ENCODE measurements at regions not wholly inside any gene's neighbourhood (a gene's known extent, or its start where the extent isn't known, plus 50 kb on each side); places are given as distances from the start of the nearest gene placed in this dataset.

DNA sequence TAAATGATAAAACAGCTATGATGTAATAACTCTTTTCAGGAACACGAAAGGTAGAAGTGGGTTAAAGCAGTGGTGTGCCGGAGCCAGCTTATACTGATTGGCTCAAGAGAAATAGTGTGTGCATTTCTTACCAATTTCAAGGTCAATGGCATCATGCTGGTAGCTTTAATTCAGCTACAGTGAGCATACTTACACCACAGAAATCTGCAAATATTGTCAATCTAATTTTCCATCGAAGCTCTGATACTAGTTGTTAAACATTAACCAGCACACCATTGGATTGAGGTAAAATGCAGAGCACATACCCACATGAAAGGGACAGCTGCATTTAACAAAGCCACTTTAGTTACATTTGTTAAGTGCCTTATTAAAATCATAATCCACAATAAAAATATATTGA lies 225.7 kb downstream of the KCNC2 start:
- POLR2A ChIA-PET: no interaction called here
- no peak overlapping the region for H3K27ac ChIP-seq (ENCODE audit: control insufficient read depth, insufficient read depth)
- H3K4me2 ChIP-seq (ENCODE audit: control insufficient read depth, insufficient read depth): no peak overlapping the region
- DNase-seq (ENCODE audit: low read depth, low spot score) (no peak), ATAC-seq (no peak), FAIRE-seq (no peak)
- in situ Hi-C loops (cut with MboI) (no loop called here), intact Hi-C loops (cut with micrococcal nuclease; ENCODE audit: unreplicated experiment) (no loop called here)
- H3K4me1 ChIP-seq (ENCODE audit: control insufficient read depth, insufficient read depth, low read length): no peaks in the 10 kb centered on the region
- H2AFZ ChIP-seq (ENCODE audit: control insufficient read depth, low read depth, low read length): no peak overlapping the region
- no peak overlapping the region for H3K4me3 ChIP-seq
- no peaks in the 10 kb centered on the region for H4K20me1 ChIP-seq (ENCODE audit: control insufficient read depth, insufficient read depth)
- 7% methylated on average over 3 of the region's 3 CpGs for WGBS (ENCODE audit: insufficient coverage, insufficient replicate concordance, low lambda C conversion rate, missing lambda C conversion rate)
- no peaks in the 10 kb centered on the region for H3K79me2 ChIP-seq (ENCODE audit: control insufficient read depth, insufficient read depth, low read length)
- CTCF ChIA-PET: interaction anchor here (0.6 to 1.8 kb wide), 4 partner anchors 10 to 194 kb away, joined by 3 to 4 read pairs (median 4); no protein-coding TSS in a partner anchor
- H3K9me3 ChIP-seq (replicated peaks; ENCODE audit: control insufficient read depth, insufficient read depth, low read length): no peaks in the 10 kb centered on the region
- SMC1A ChIA-PET (ENCODE audit: uncharacterized antibody, unreplicated experiment): interaction anchor here (0.7 to 4.5 kb wide), 7 partner anchors 7 to 41 kb away, joined by 3 to 16 read pairs (median 4); no protein-coding TSS in a partner anchor
- H3K27me3 ChIP-seq (replicated peaks in 1 of 2; ENCODE audit: control insufficient read depth in 2 of 2, insufficient read depth in 2 of 2, low read length in 1 of 2): no peaks in the 10 kb centered on the region
- no peak overlapping the region for H3K9ac ChIP-seq (ENCODE audit: control insufficient read depth, insufficient read depth, low read length)
- TF ChIP-seq MYC (IDR thresholded peaks at IDR 0.05; ENCODE audit: insufficient read depth, insufficient read length, insufficient replicate concordance, low read length, severe bottlenecking) (no peak), NR2F1 (conservative IDR thresholded peaks at IDR 0.05) (no peak), NR2C1 (IDR thresholded peaks at IDR 0.05) (no peak), SIN3A (IDR thresholded peaks at IDR 0.05; ENCODE audit: low read depth, low read length) (no peak)
- TF ChIP-seq, protein P1, sequence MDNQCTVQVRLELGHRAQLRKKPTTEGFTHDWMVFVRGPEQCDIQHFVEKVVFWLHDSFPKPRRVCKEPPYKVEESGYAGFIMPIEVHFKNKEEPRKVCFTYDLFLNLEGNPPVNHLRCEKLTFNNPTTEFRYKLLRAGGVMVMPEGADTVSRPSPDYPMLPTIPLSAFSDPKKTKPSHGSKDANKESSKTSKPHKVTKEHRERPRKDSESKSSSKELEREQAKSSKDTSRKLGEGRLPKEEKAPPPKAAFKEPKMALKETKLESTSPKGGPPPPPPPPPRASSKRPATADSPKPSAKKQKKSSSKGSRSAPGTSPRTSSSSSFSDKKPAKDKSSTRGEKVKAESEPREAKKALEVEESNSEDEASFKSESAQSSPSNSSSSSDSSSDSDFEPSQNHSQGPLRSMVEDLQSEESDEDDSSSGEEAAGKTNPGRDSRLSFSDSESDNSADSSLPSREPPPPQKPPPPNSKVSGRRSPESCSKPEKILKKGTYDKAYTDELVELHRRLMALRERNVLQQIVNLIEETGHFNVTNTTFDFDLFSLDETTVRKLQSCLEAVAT (IDR thresholded peaks at IDR 0.05): no peak
- no peaks in the 10 kb centered on the region for H3K36me3 ChIP-seq (ENCODE audit: control insufficient read depth in 2 of 2, insufficient read depth in 2 of 2, low read length in 1 of 2)
- no TSS peak for BruUV-seq (replicated peaks)
- RAD21 ChIA-PET (ENCODE audit: unreplicated experiment): interaction anchor here (1.0 to 2.0 kb wide), 5 partner anchors 9 to 164 kb away, joined by 3 to 7 read pairs (median 4); no protein-coding TSS in a partner anchor

DNA sequence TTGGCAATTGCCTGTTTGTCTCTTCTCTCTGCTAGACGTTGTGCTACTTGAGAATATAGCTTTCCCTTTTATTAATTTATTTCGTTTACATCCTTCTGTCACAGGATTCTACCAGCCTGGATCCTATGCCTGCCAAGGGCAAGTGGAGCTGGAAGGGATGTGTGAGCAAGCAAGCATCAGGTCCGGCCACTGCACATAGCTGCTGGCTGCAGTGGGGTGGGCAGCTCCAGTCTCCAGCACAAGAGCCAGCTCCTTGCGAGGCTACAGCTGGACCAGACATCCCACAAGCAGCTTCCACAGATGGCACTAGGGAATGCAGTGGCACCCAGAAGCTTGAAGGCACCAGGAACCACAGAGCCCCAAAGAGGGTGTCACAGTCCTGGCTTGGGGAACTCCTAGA lies 225.0 kb downstream of the KCNC2 start:
- no peak for DNase-seq (ENCODE audit: low read depth, low spot score)
- ChIA-PET SMC1A (ENCODE audit: uncharacterized antibody, unreplicated experiment) (interaction anchor here (1.0 to 4.5 kb wide), 3 partner anchors 8 to 19 kb away, joined by 4 to 16 read pairs (median 13); no protein-coding TSS in a partner anchor), POLR2A (no interaction called here), RAD21 (ENCODE audit: unreplicated experiment) (interaction anchor here (1.1 to 2.0 kb wide), 3 partner anchors 9 to 164 kb away, joined by 3 to 7 read pairs (median 3); no protein-coding TSS in a partner anchor), CTCF (interaction anchor here (0.6 kb wide), 1 partner anchor 1814 kb away, joined by 3 read pairs; no protein-coding TSS in a partner anchor)
- no peaks in the 10 kb centered on the region for H4K20me1 ChIP-seq (ENCODE audit: control insufficient read depth, insufficient read depth)
- no TSS peak for BruUV-seq (replicated peaks)
- no peaks in the 10 kb centered on the region for H3K79me2 ChIP-seq (ENCODE audit: control insufficient read depth, insufficient read depth, low read length)
- H3K36me3 ChIP-seq (ENCODE audit: control insufficient read depth in 2 of 2, insufficient read depth in 2 of 2, low read length in 1 of 2): no peaks in the 10 kb centered on the region
- no peak overlapping the region for H3K4me3 ChIP-seq
- intact Hi-C loops (cut with micrococcal nuclease; ENCODE audit: unreplicated experiment): no loop called here
- no peak; the same call in 2 of the 3 replicates for ATAC-seq
- no peak overlapping the region for H3K4me2 ChIP-seq (ENCODE audit: control insufficient read depth, insufficient read depth)
- H3K27ac ChIP-seq (ENCODE audit: control insufficient read depth, insufficient read depth): no peak overlapping the region
- no peak for FAIRE-seq
- no peak overlapping the region for H2AFZ ChIP-seq (ENCODE audit: control insufficient read depth, low read depth, low read length)
- 0% methylated on average over 4 of the region's 4 CpGs for WGBS (ENCODE audit: insufficient coverage, insufficient replicate concordance, low lambda C conversion rate, missing lambda C conversion rate)
- H3K4me1 ChIP-seq (ENCODE audit: control insufficient read depth, insufficient read depth, low read length): no peaks in the 10 kb centered on the region
- H3K27me3 ChIP-seq (replicated peaks in 1 of 2; ENCODE audit: control insufficient read depth in 2 of 2, insufficient read depth in 2 of 2, low read length in 1 of 2): no peaks in the 10 kb centered on the region
- no peaks in the 10 kb centered on the region for H3K9me3 ChIP-seq (replicated peaks; ENCODE audit: control insufficient read depth, insufficient read depth, low read length)
- H3K9ac ChIP-seq (ENCODE audit: control insufficient read depth, insufficient read depth, low read length): no peak overlapping the region
- in situ Hi-C loops (cut with MboI): no loop called here
- TF ChIP-seq SMAD1 (IDR thresholded peaks at IDR 0.05; ENCODE audit: low read depth, partially characterized antibody) (no peak), KAT2A (conservative IDR thresholded peaks at IDR 0.05; ENCODE audit: control insufficient read depth, low read depth, low read length) (no peak)
- TF ChIP-seq, protein P2, sequence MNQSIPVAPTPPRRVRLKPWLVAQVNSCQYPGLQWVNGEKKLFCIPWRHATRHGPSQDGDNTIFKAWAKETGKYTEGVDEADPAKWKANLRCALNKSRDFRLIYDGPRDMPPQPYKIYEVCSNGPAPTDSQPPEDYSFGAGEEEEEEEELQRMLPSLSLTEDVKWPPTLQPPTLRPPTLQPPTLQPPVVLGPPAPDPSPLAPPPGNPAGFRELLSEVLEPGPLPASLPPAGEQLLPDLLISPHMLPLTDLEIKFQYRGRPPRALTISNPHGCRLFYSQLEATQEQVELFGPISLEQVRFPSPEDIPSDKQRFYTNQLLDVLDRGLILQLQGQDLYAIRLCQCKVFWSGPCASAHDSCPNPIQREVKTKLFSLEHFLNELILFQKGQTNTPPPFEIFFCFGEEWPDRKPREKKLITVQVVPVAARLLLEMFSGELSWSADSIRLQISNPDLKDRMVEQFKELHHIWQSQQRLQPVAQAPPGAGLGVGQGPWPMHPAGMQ (IDR thresholded peaks at IDR 0.05; ENCODE audit: borderline replicate concordance): no peak
- TF ChIP-seq, protein P3, sequence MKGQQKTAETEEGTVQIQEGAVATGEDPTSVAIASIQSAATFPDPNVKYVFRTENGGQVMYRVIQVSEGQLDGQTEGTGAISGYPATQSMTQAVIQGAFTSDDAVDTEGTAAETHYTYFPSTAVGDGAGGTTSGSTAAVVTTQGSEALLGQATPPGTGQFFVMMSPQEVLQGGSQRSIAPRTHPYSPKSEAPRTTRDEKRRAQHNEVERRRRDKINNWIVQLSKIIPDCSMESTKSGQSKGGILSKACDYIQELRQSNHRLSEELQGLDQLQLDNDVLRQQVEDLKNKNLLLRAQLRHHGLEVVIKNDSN (IDR thresholded peaks at IDR 0.05; ENCODE audit: borderline replicate concordance, extremely low read length, insufficient read depth, low read depth, low read length): no peak
- TF ChIP-seq, protein P4, sequence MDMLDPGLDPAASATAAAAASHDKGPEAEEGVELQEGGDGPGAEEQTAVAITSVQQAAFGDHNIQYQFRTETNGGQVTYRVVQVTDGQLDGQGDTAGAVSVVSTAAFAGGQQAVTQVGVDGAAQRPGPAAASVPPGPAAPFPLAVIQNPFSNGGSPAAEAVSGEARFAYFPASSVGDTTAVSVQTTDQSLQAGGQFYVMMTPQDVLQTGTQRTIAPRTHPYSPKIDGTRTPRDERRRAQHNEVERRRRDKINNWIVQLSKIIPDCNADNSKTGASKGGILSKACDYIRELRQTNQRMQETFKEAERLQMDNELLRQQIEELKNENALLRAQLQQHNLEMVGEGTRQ (IDR thresholded peaks at IDR 0.05; ENCODE audit: borderline replicate concordance, low read depth, low read length): no peak
